ENCODE measurements at regions not wholly inside any gene's neighbourhood (a gene's known extent, or its start where the extent isn't known, plus 50 kb on each side); places are given as distances from the start of the nearest gene placed in this dataset.

GRCh38 chr2:30310371-30310770, 79.0 kb downstream of the LBH start:
- intact Hi-C loops (cut with DNase I): no loop called here
- H3K27ac ChIP-seq: no peak overlapping the region

GRCh38 chr2:30310955-30311354, 79.6 kb downstream of the LBH start:
- Histone ChIP-seq H3K9ac (ENCODE audit: low read depth in 2 of 2, low read length in 2 of 2) (no peak overlapping the region), H3K9me3 (no peaks in the 10 kb centered on the region), H3K4me1 (no peaks in the 10 kb centered on the region), H3K36me3 (no peaks in the 10 kb centered on the region), H3K4me3 (no peak overlapping the region), H3K27me3 (no peaks in the 10 kb centered on the region), H3K27ac (no peak overlapping the region)
- intact Hi-C loops (cut with DNase I): no loop called here
- no peak for DNase-seq
- TF ChIP-seq CTCF (IDR thresholded peaks at IDR 0.05): no peak

More at GRCh38 chr2:30310371-30310770, 79.0 kb downstream of the LBH start:
- H3K9me3 ChIP-seq: no peaks in the 10 kb centered on the region
- no peaks in the 10 kb centered on the region for H3K36me3 ChIP-seq
- no peaks in the 10 kb centered on the region for H3K27me3 ChIP-seq
- TF ChIP-seq CTCF (IDR thresholded peaks at IDR 0.05): no peak
- H3K9ac ChIP-seq (ENCODE audit: low read depth in 2 of 2, low read length in 2 of 2): no peak overlapping the region
- no peak overlapping the region for H3K4me3 ChIP-seq
- DNase-seq: no peak
- no peaks in the 10 kb centered on the region for H3K4me1 ChIP-seq

- Histone ChIP-seq H3K4me3 (no peak overlapping the region), H3K9ac (ENCODE audit: low read depth in 2 of 2, low read length in 2 of 2) (no peak overlapping the region), H3K27ac (no peak overlapping the region), H3K27me3 (no peaks in the 10 kb centered on the region), H3K4me1 (no peaks in the 10 kb centered on the region), H3K36me3 (no peaks in the 10 kb centered on the region), H3K9me3 (no peaks in the 10 kb centered on the region)
- intact Hi-C loops (cut with DNase I): no loop called here
- TF ChIP-seq CTCF (IDR thresholded peaks at IDR 0.05): no peak
- no peak for DNase-seq
These were observed 80.4 kb downstream of the LBH start for GRCh38 chr2:30311711-30312110.

- Histone ChIP-seq H3K27me3 (no peaks in the 10 kb centered on the region), H3K9me3 (no peaks in the 10 kb centered on the region), H3K4me3 (no peak overlapping the region), H3K36me3 (no peaks in the 10 kb centered on the region), H3K27ac (no peak overlapping the region), H3K4me1 (no peaks in the 10 kb centered on the region), H3K9ac (ENCODE audit: low read depth in 2 of 2, low read length in 2 of 2) (no peak overlapping the region)
- no peak for DNase-seq
- no peak for TF ChIP-seq CTCF (IDR thresholded peaks at IDR 0.05)
- intact Hi-C loops (cut with DNase I): no loop called here
These were observed 81.6 kb downstream of the LBH start for GRCh38 chr2:30312916-30313315.

GRCh38 chr2:30314981-30315380, 83.6 kb downstream of the LBH start:
- Histone ChIP-seq H3K4me3 (no peak overlapping the region), H3K27ac (no peak overlapping the region), H3K4me1 (no peaks in the 10 kb centered on the region), H3K27me3 (no peaks in the 10 kb centered on the region), H3K36me3 (no peaks in the 10 kb centered on the region), H3K9me3 (no peaks in the 10 kb centered on the region), H3K9ac (ENCODE audit: low read depth in 2 of 2, low read length in 2 of 2) (no peak overlapping the region)
- no peak for TF ChIP-seq CTCF (IDR thresholded peaks at IDR 0.05)
- intact Hi-C loops (cut with DNase I): no loop called here
- DNase-seq: no peak
